ENCODE measurements at regions not wholly inside any gene's neighbourhood (a gene's known extent, or its start where the extent isn't known, plus 50 kb on each side); places are given as distances from the start of the nearest gene placed in this dataset.

DNA sequence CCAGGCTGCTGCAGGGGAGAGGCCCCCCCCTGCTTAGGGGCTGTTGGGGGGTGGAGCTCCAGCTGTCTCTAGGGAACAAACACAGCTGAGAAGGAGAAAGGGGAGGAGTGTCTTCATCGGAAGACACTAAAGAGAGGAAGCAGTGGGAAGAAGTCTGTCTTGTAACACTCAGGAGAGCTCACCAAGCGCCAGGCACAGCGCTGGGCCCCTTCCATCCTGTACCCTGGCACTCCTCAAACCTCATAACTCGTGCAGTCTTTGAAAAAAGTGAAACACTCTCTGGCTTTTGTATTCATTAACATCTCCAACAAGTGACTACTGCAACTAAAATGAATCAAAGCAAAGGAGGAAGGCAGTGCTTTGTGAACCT lies 67.4 kb upstream of the PRDM11 start:
- TF ChIP-seq, protein P1, sequence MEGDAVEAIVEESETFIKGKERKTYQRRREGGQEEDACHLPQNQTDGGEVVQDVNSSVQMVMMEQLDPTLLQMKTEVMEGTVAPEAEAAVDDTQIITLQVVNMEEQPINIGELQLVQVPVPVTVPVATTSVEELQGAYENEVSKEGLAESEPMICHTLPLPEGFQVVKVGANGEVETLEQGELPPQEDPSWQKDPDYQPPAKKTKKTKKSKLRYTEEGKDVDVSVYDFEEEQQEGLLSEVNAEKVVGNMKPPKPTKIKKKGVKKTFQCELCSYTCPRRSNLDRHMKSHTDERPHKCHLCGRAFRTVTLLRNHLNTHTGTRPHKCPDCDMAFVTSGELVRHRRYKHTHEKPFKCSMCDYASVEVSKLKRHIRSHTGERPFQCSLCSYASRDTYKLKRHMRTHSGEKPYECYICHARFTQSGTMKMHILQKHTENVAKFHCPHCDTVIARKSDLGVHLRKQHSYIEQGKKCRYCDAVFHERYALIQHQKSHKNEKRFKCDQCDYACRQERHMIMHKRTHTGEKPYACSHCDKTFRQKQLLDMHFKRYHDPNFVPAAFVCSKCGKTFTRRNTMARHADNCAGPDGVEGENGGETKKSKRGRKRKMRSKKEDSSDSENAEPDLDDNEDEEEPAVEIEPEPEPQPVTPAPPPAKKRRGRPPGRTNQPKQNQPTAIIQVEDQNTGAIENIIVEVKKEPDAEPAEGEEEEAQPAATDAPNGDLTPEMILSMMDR (IDR thresholded peaks at IDR 0.05) = no peak
- TF ChIP-seq MXI1 (IDR thresholded peaks at IDR 0.05; ENCODE audit: low read depth, low read length) = no peak
- TF ChIP-seq, protein P2, sequence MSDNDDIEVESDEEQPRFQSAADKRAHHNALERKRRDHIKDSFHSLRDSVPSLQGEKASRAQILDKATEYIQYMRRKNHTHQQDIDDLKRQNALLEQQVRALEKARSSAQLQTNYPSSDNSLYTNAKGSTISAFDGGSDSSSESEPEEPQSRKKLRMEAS (IDR thresholded peaks at IDR 0.05; ENCODE audit: low read depth) = no peak
- TF ChIP-seq SMC3 (IDR thresholded peaks at IDR 0.05; ENCODE audit: low read depth, low read length) = no peak
- no peak for TF ChIP-seq GATA2 (CRISPR knock-in tag; IDR thresholded peaks at IDR 0.05)
- TF ChIP-seq RCOR1 (IDR thresholded peaks at IDR 0.05; ENCODE audit: low read length) = no peak
- TF ChIP-seq NRF1 (IDR thresholded peaks at IDR 0.05; ENCODE audit: low read depth, low read length) = no peak
- TF ChIP-seq TEAD4 (IDR thresholded peaks at IDR 0.05; ENCODE audit: borderline replicate concordance, insufficient read depth) = no peak
- TF ChIP-seq NFIC (IDR thresholded peaks at IDR 0.05; ENCODE audit: borderline replicate concordance) = no peak
- TF ChIP-seq, protein P3, sequence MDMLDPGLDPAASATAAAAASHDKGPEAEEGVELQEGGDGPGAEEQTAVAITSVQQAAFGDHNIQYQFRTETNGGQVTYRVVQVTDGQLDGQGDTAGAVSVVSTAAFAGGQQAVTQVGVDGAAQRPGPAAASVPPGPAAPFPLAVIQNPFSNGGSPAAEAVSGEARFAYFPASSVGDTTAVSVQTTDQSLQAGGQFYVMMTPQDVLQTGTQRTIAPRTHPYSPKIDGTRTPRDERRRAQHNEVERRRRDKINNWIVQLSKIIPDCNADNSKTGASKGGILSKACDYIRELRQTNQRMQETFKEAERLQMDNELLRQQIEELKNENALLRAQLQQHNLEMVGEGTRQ (IDR thresholded peaks at IDR 0.05; ENCODE audit: borderline replicate concordance, low read depth, low read length) = no peak
- TF ChIP-seq GABPA (IDR thresholded peaks at IDR 0.05; ENCODE audit: low read depth) = no peak
- no peak for TF ChIP-seq YY1 (IDR thresholded peaks at IDR 0.05; ENCODE audit: low read depth)
- no peak for TF ChIP-seq JUND (IDR thresholded peaks at IDR 0.05)

Data from SK-N-SH (cell line).